ENCODE measurements at regions not wholly inside any gene's neighbourhood (a gene's known extent, or its start where the extent isn't known, plus 50 kb on each side); places are given as distances from the start of the nearest gene placed in this dataset.

DNA sequence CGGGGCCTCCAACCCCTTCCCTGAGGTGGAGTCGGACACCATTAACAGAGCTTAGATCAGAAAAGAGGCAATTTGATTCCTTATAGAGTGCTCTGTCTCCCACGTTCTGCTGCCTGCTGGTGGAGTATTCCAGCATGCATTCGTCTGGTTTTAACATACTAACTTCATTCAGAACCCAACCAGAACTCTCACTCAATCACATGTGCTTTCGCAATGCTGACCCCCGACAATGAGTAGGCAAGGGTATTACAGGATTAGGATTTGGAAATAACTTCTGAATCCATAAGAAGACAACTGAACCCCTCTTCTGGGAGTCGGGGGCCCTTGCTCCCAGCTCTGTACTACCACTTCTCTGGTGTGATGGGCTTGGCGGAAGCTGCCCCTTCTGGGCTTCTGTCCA is 55.7 kb upstream of the HABP2 start (continued):
- TF ChIP-seq, protein P1, sequence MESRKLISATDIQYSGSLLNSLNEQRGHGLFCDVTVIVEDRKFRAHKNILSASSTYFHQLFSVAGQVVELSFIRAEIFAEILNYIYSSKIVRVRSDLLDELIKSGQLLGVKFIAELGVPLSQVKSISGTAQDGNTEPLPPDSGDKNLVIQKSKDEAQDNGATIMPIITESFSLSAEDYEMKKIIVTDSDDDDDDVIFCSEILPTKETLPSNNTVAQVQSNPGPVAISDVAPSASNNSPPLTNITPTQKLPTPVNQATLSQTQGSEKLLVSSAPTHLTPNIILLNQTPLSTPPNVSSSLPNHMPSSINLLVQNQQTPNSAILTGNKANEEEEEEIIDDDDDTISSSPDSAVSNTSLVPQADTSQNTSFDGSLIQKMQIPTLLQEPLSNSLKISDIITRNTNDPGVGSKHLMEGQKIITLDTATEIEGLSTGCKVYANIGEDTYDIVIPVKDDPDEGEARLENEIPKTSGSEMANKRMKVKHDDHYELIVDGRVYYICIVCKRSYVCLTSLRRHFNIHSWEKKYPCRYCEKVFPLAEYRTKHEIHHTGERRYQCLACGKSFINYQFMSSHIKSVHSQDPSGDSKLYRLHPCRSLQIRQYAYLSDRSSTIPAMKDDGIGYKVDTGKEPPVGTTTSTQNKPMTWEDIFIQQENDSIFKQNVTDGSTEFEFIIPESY (IDR thresholded peaks at IDR 0.05; ENCODE audit: borderline replicate concordance, low read depth): no peak
- TF ChIP-seq FOSL2 (IDR thresholded peaks at IDR 0.05; ENCODE audit: borderline replicate concordance, low read depth) (no peak), RXRA (IDR thresholded peaks at IDR 0.05; ENCODE audit: borderline replicate concordance, low read depth) (no peak)

DNA sequence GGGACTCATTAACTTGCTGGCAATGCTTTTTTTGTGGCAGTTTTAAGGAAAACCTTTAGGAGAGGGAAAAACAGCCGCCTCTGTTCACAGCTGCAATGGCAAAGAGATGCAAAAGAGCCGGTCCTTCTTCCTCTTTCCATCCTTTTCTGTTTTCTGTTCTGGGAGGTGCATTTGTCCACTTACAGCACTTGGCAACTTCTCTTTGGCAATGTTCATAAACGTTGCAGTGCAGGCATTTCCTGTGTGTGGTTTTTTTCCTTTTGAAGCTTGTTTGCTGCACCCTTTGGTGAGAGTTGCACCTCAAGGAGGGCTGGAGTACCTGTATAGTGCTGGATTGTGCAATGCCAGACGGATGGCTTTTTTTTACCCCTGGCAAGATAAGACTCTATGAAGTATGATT is 53.9 kb upstream of the HABP2 start:
- Histone ChIP-seq H3K9ac (no peak overlapping the region), H3K79me2 (ENCODE audit: insufficient read depth) (no peaks in the 10 kb centered on the region), H3K27ac (ENCODE audit: low read depth in 2 of 2, low read length in 1 of 2) (no peak overlapping the region), H3F3A (replicated peaks; ENCODE audit: insufficient read depth) (no peaks in the 10 kb centered on the region), H2AFZ (ENCODE audit: low read depth) (no peak overlapping the region), H3K4me2 (no peak overlapping the region), H4K20me1 (ENCODE audit: insufficient read depth) (no peaks in the 10 kb centered on the region), H3K27me3 (ENCODE audit: insufficient read depth) (no peaks in the 10 kb centered on the region), H3K9me2 (no peaks in the 10 kb centered on the region), H3K4me1 (ENCODE audit: control insufficient read depth in 1 of 2, insufficient read depth in 2 of 2, low read depth in 1 of 2, low read length in 1 of 2) (no peaks in the 10 kb centered on the region), H3K9me3 (no peaks in the 10 kb centered on the region), H3K36me3 (replicated peaks in 1 of 2; ENCODE audit: control insufficient read depth in 1 of 2, insufficient read depth in 2 of 2, low read length in 1 of 2) (no peaks in the 10 kb centered on the region), H3K4me3 (ENCODE audit: low read depth in 2 of 2, low read length in 1 of 2) (no peak overlapping the region)
- no peak for TF ChIP-seq RXRA (IDR thresholded peaks at IDR 0.05; ENCODE audit: borderline replicate concordance, low read depth)
- TF ChIP-seq TAF1 (IDR thresholded peaks at IDR 0.05; ENCODE audit: borderline replicate concordance, low read depth, low read length): no peak
- no peak for TF ChIP-seq RFX5 (IDR thresholded peaks at IDR 0.05; ENCODE audit: low read length)
- no peak for TF ChIP-seq CHD2 (IDR thresholded peaks at IDR 0.05; ENCODE audit: low read length, partially characterized antibody)
- TF ChIP-seq, protein P2, sequence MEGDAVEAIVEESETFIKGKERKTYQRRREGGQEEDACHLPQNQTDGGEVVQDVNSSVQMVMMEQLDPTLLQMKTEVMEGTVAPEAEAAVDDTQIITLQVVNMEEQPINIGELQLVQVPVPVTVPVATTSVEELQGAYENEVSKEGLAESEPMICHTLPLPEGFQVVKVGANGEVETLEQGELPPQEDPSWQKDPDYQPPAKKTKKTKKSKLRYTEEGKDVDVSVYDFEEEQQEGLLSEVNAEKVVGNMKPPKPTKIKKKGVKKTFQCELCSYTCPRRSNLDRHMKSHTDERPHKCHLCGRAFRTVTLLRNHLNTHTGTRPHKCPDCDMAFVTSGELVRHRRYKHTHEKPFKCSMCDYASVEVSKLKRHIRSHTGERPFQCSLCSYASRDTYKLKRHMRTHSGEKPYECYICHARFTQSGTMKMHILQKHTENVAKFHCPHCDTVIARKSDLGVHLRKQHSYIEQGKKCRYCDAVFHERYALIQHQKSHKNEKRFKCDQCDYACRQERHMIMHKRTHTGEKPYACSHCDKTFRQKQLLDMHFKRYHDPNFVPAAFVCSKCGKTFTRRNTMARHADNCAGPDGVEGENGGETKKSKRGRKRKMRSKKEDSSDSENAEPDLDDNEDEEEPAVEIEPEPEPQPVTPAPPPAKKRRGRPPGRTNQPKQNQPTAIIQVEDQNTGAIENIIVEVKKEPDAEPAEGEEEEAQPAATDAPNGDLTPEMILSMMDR (IDR thresholded peaks at IDR 0.05): no peak
- TF ChIP-seq RCOR1 (IDR thresholded peaks at IDR 0.05; ENCODE audit: low read length): no peak
- TF ChIP-seq, protein P3, sequence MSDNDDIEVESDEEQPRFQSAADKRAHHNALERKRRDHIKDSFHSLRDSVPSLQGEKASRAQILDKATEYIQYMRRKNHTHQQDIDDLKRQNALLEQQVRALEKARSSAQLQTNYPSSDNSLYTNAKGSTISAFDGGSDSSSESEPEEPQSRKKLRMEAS (IDR thresholded peaks at IDR 0.05; ENCODE audit: low read depth): no peak
- no peak for TF ChIP-seq SMC3 (IDR thresholded peaks at IDR 0.05; ENCODE audit: low read depth, low read length)
- TF ChIP-seq YY1 (IDR thresholded peaks at IDR 0.05; ENCODE audit: low read depth): no peak
- no peak for TF ChIP-seq NFIC (IDR thresholded peaks at IDR 0.05; ENCODE audit: borderline replicate concordance)
- no peak for TF ChIP-seq TCF12 (IDR thresholded peaks at IDR 0.05)
- no peak for TF ChIP-seq NRF1 (IDR thresholded peaks at IDR 0.05; ENCODE audit: low read depth, low read length)
- TF ChIP-seq, protein P4, sequence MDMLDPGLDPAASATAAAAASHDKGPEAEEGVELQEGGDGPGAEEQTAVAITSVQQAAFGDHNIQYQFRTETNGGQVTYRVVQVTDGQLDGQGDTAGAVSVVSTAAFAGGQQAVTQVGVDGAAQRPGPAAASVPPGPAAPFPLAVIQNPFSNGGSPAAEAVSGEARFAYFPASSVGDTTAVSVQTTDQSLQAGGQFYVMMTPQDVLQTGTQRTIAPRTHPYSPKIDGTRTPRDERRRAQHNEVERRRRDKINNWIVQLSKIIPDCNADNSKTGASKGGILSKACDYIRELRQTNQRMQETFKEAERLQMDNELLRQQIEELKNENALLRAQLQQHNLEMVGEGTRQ (IDR thresholded peaks at IDR 0.05; ENCODE audit: borderline replicate concordance, low read depth, low read length): no peak
- no peak for TF ChIP-seq JUND (IDR thresholded peaks at IDR 0.05)
- TF ChIP-seq, protein P1 (IDR thresholded peaks at IDR 0.05; ENCODE audit: borderline replicate concordance, low read depth): no peak
- TF ChIP-seq FOXM1 (IDR thresholded peaks at IDR 0.05; ENCODE audit: low read depth): no peak
- TF ChIP-seq, protein P5, sequence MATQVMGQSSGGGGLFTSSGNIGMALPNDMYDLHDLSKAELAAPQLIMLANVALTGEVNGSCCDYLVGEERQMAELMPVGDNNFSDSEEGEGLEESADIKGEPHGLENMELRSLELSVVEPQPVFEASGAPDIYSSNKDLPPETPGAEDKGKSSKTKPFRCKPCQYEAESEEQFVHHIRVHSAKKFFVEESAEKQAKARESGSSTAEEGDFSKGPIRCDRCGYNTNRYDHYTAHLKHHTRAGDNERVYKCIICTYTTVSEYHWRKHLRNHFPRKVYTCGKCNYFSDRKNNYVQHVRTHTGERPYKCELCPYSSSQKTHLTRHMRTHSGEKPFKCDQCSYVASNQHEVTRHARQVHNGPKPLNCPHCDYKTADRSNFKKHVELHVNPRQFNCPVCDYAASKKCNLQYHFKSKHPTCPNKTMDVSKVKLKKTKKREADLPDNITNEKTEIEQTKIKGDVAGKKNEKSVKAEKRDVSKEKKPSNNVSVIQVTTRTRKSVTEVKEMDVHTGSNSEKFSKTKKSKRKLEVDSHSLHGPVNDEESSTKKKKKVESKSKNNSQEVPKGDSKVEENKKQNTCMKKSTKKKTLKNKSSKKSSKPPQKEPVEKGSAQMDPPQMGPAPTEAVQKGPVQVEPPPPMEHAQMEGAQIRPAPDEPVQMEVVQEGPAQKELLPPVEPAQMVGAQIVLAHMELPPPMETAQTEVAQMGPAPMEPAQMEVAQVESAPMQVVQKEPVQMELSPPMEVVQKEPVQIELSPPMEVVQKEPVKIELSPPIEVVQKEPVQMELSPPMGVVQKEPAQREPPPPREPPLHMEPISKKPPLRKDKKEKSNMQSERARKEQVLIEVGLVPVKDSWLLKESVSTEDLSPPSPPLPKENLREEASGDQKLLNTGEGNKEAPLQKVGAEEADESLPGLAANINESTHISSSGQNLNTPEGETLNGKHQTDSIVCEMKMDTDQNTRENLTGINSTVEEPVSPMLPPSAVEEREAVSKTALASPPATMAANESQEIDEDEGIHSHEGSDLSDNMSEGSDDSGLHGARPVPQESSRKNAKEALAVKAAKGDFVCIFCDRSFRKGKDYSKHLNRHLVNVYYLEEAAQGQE (IDR thresholded peaks at IDR 0.05; ENCODE audit: low read depth, low read length): no peak
- ChIA-PET POLR2A (no interaction called here), CTCF (interaction anchor here (1.0 to 2.5 kb wide), 2 partner anchors 23 to 64 kb away, joined by 3 to 11 read pairs; no protein-coding TSS in a partner anchor)
- WGBS (ENCODE audit: low lambda C conversion rate): 31% methylated on average over 4 of the region's 4 CpGs
- DNase-seq: no peak
